ENCODE measurements at regions not wholly inside any gene's neighbourhood (a gene's known extent, or its start where the extent isn't known, plus 50 kb on each side); places are given as distances from the start of the nearest gene placed in this dataset.
"Not testable (repeated sequence)": the region's sequence is repeated elsewhere in the genome, so short reads cannot be mapped to it uniquely, and the experiment has no call there.

DNA sequence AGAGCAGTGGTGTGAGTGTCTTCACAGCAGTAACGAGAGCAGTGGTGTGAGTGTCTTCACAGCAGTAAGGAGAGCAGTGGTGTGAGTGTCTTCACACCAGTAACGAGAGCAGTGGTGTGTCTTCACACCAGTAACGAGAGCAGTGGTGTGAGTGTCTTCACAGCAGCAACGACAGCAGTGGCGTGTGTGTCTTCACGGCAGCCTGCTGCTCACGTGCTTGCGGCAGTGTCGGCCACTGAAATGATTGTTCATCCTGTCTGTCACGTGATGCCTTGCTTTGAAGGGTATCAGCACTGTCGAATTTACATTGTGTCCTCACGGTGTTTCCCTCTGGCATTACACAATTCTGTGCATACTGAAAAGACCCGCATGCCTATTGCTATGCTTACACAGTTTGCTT lies 541.4 kb upstream of the SALL3 start:
- not testable (repeated sequence) for TF ChIP-seq POLR2A (IDR thresholded peaks at IDR 0.05; ENCODE audit: low read length); GATA1 (IDR thresholded peaks at IDR 0.05; ENCODE audit: low read depth, low read length)

Measured in erythroblast (primary cell).